PC-3 (cell line): ENCODE measurements at regions not wholly inside any gene's neighbourhood (a gene's known extent, or its start where the extent isn't known, plus 50 kb on each side); places are given as distances from the start of the nearest gene placed in this dataset.

ENCODE experiments used
- EZH2 ChIP-seq: fragments of 300-600 bp; sonication (generic); IDR thresholded peaks from one replicate; pipeline ENCODE4 v1.6.1; 2017; ENCODE audit warnings: antibody characterized with exemption, mild to moderate bottlenecking, low read length; ENCODE audit not compliant: unreplicated experiment
- TF ChIP-seq, protein P1 (sequence below): fragments of 300-600 bp; sonication (generic); conservative IDR thresholded peaks from 2 replicates; pipeline ENCODE4 v1.5.1; 2017; ENCODE audit warnings: antibody characterized with exemption, low read depth, mild to moderate bottlenecking, low read length

- TF ChIP-seq EZH2, result no peak
- TF ChIP-seq, protein P1, sequence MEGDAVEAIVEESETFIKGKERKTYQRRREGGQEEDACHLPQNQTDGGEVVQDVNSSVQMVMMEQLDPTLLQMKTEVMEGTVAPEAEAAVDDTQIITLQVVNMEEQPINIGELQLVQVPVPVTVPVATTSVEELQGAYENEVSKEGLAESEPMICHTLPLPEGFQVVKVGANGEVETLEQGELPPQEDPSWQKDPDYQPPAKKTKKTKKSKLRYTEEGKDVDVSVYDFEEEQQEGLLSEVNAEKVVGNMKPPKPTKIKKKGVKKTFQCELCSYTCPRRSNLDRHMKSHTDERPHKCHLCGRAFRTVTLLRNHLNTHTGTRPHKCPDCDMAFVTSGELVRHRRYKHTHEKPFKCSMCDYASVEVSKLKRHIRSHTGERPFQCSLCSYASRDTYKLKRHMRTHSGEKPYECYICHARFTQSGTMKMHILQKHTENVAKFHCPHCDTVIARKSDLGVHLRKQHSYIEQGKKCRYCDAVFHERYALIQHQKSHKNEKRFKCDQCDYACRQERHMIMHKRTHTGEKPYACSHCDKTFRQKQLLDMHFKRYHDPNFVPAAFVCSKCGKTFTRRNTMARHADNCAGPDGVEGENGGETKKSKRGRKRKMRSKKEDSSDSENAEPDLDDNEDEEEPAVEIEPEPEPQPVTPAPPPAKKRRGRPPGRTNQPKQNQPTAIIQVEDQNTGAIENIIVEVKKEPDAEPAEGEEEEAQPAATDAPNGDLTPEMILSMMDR, result no peak
These were observed 176.9 kb upstream of the ARHGEF9 start for GRCh38 chrX:63961964-63962363.
